Endothelial cell of umbilical vein (primary cell): ENCODE measurements at regions not wholly inside any gene's neighbourhood (a gene's known extent, or its start where the extent isn't known, plus 50 kb on each side); places are given as distances from the start of the nearest gene placed in this dataset.

ENCODE experiments used
- BruUV-seq: library from RNA; stranded (reverse); fragments of 400-500 nt; replicated peaks from 2 replicates; lab custom pipeline; 2021; lab: Mats Ljungman, UMichigan
- CTCF ChIA-PET: fragments of 300-600, 350-600 bp; sonication (Branson Sonifier 250); formaldehyde crosslinking; loops from one replicate; lab custom pipeline; 2021; ENCODE audit warnings: antibody characterized with exemption, inconsistent platforms; lab: Charles Lee
- POLR2A ChIA-PET: fragments of 300-600, 350-600 bp; sonication (Branson Sonifier 250); formaldehyde crosslinking; loops from one replicate; lab custom pipeline; 2021; ENCODE audit warnings: antibody characterized with exemption, inconsistent platforms; lab: Charles Lee
- DNase-seq: peaks from one replicate; pipeline ENCODE4 v3.0.0-alpha.2; 2011; ENCODE audit warnings: low read depth, low spot score
- FAIRE-seq: peaks from 2 replicates; lab custom pipeline; 2011; peaks lifted over from hg19 to GRCh38; lab: Jason Lieb, UNC
- H2AFZ ChIP-seq: 2 replicates; pipeline ENCODE4 v1.6.0; 2012; ENCODE audit warnings: low read depth, low read length, control low read depth, inconsistent platforms
- H3K27ac ChIP-seq: 2 replicates; pipeline ENCODE4 v1.5.1; 2011; ENCODE audit warnings: low read depth, mild to moderate bottlenecking, control low read depth, low read length, moderate library complexity; ENCODE audit not compliant: insufficient read depth
- H3K27me3 ChIP-seq, 2 experiments: 2 replicates each; pipeline versions ENCODE4 v1.6.0 to v1.6.1; 2011; ENCODE audit warnings: low read length in 2 of 2, mixed read lengths in 1 of 2; ENCODE audit not compliant: control insufficient read depth in 2 of 2, insufficient read depth in 2 of 2
- H3K36me3 ChIP-seq, 2 experiments: 2 replicates in 1 of 2; 3 replicates in 1 of 2; pipeline ENCODE4 v1.5.1; 2011; ENCODE audit warnings: low read length in 2 of 2, mild to moderate bottlenecking in 1 of 2, moderate library complexity in 1 of 2; ENCODE audit not compliant: control insufficient read depth in 2 of 2, insufficient read depth in 2 of 2; ENCODE audit errors: extremely low read depth in 1 of 2
- H3K4me1 ChIP-seq: 3 replicates; pipeline ENCODE4 v1.5.1; 2011; ENCODE audit warnings: mild to moderate bottlenecking, low read length; ENCODE audit not compliant: control insufficient read depth, insufficient read depth; ENCODE audit errors: extremely low read depth
- H3K4me2 ChIP-seq: 2 replicates; pipeline ENCODE4 v1.6.1; 2011; ENCODE audit warnings: low read length, control low read depth, mixed read lengths; ENCODE audit not compliant: insufficient read depth
- H3K4me3 ChIP-seq, 3 experiments: fragments of 200-600 bp in 1 of 3; sonication (generic), shearing (Covaris generic) in 1 of 3; replicated peaks in 1 of 3; 2 replicates each; pipeline ENCODE4 v1.5.1; 2011 to 2016; ENCODE audit warnings: control low read depth in 3 of 3, low read length in 3 of 3, mild to moderate bottlenecking in 2 of 3, inconsistent platforms in 1 of 3, low read depth in 1 of 3, moderate library complexity in 1 of 3; ENCODE audit not compliant: insufficient read depth in 1 of 3
- H3K79me2 ChIP-seq: 2 replicates; pipeline ENCODE4 v1.6.0; 2012; ENCODE audit warnings: low read length, inconsistent platforms; ENCODE audit not compliant: control insufficient read depth, insufficient read depth
- H3K9ac ChIP-seq: replicated peaks from 2 replicates; pipeline ENCODE3; 2011; ENCODE audit warnings: low read length, control low read depth; ENCODE audit not compliant: insufficient read depth; ENCODE audit errors: extremely low read depth
- H3K9me1 ChIP-seq: replicated peaks from 3 replicates; pipeline ENCODE4 v1.6.0; 2011; ENCODE audit warnings: mild to moderate bottlenecking, low read length; ENCODE audit not compliant: control insufficient read depth, insufficient read depth; ENCODE audit errors: extremely low read depth
- H3K9me3 ChIP-seq: replicated peaks from 2 replicates; pipeline ENCODE4 v1.5.1; 2012; ENCODE audit warnings: low read length, inconsistent platforms; ENCODE audit not compliant: control insufficient read depth, insufficient read depth
- H4K20me1 ChIP-seq: replicated peaks from 2 replicates; pipeline ENCODE3; 2011; ENCODE audit warnings: mild to moderate bottlenecking, low read length; ENCODE audit not compliant: control insufficient read depth, insufficient read depth; ENCODE audit errors: extremely low read depth
- FOS ChIP-seq: IDR thresholded peaks from 2 replicates; pipeline ENCODE4 v1.6.1; 2011; ENCODE audit warnings: mild to moderate bottlenecking, low read length, moderate library complexity, borderline replicate concordance; ENCODE audit not compliant: insufficient read depth
- GATA2 ChIP-seq: IDR thresholded peaks from 2 replicates; pipeline ENCODE4 v1.7.0; 2011; ENCODE audit warnings: low read depth, mild to moderate bottlenecking, moderate library complexity, mixed read lengths, low read length; ENCODE audit not compliant: insufficient read length, insufficient read depth
- POLR2A ChIP-seq: IDR thresholded peaks from 2 replicates; pipeline ENCODE4 v1.6.1; 2012; ENCODE audit warnings: low read depth, mild to moderate bottlenecking, control low read depth, low read length
- POLR2AphosphoS5 ChIP-seq: IDR thresholded peaks from 2 replicates; pipeline ENCODE4 v1.6.1; 2012; ENCODE audit warnings: low read depth, mild to moderate bottlenecking, control low read depth, low read length, moderate library complexity; ENCODE audit not compliant: insufficient read depth
- dilution Hi-C: fragments of 300-500 bp; cut with MboI; formaldehyde crosslinking; loops from one replicate; pipeline ENCODE4 v1.15.0; 2019; ENCODE audit warnings: low sequenced_read_pairs; ENCODE audit not compliant: extremely low pct_ligation_motif_present
- intact Hi-C: fragments of 100-400 bp; cut with micrococcal nuclease; formaldehyde crosslinking; loops from one replicate; pipeline ENCODE4 v1.10.0; 2022
- TF ChIP-seq, protein P1 (sequence below), 2 donors: IDR thresholded peaks; 1 replicate in 1 of 2; 2 replicates in 1 of 2; pipeline ENCODE4 v1.5.1; 2011; ENCODE audit warnings: low read length in 2 of 2, mild to moderate bottlenecking in 2 of 2, moderate library complexity in 2 of 2, control low read depth in 1 of 2, inconsistent platforms in 1 of 2, low read depth in 1 of 2; ENCODE audit not compliant: insufficient read depth in 1 of 2; ENCODE audit errors: extremely low read depth in 1 of 2

DNA sequence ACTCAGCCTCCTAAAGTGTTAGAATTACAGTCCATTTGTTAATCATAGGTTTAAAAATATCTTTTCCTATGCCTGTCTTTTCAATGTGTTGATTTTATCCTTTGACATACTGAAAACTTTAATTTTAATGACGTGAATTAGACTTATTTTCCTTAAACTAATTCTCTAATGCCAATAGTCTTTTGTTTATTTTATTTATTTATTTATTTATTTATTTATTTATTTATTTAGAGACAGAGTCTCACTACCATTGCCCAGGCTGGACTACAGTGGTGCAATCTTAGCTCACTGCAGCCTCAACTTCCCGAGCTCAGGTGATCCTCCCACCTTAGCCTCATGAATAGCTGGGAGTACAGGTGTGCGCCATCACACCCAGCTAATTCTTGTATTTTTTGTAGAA is 694.5 kb downstream of the TRHDE start:
- Histone ChIP-seq H3K4me1 (no peaks in the 10 kb centered on the region), H2AFZ (no peak overlapping the region), H3K36me3 (no peaks in the 10 kb centered on the region), H3K4me3 (no peak overlapping the region), H3K9ac (no peak overlapping the region), H3K9me1 (no peaks in the 10 kb centered on the region), H3K4me2 (no peak overlapping the region), H3K27me3 (no peaks in the 10 kb centered on the region), H3K9me3 (peaks cover 2% of the 10 kb centered on the region), H3K27ac (no peak overlapping the region), H4K20me1 (no peaks in the 10 kb centered on the region), H3K79me2 (no peaks in the 10 kb centered on the region)
- ChIA-PET POLR2A (no interaction called here), CTCF (no interaction called here)
- dilution Hi-C loops (no loop called here), intact Hi-C loops (no loop called here)
- no TSS peak for BruUV-seq
- no peak for FAIRE-seq
- no peak for DNase-seq
- TF ChIP-seq POLR2A = no peak
- TF ChIP-seq, protein P1, sequence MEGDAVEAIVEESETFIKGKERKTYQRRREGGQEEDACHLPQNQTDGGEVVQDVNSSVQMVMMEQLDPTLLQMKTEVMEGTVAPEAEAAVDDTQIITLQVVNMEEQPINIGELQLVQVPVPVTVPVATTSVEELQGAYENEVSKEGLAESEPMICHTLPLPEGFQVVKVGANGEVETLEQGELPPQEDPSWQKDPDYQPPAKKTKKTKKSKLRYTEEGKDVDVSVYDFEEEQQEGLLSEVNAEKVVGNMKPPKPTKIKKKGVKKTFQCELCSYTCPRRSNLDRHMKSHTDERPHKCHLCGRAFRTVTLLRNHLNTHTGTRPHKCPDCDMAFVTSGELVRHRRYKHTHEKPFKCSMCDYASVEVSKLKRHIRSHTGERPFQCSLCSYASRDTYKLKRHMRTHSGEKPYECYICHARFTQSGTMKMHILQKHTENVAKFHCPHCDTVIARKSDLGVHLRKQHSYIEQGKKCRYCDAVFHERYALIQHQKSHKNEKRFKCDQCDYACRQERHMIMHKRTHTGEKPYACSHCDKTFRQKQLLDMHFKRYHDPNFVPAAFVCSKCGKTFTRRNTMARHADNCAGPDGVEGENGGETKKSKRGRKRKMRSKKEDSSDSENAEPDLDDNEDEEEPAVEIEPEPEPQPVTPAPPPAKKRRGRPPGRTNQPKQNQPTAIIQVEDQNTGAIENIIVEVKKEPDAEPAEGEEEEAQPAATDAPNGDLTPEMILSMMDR (IDR thresholded peaks at IDR 0.05; ENCODE audit: extremely low read depth in 1 of 2, insufficient read depth in 1 of 2, low read depth in 1 of 2, low read length in 2 of 2) = no peak

DNA sequence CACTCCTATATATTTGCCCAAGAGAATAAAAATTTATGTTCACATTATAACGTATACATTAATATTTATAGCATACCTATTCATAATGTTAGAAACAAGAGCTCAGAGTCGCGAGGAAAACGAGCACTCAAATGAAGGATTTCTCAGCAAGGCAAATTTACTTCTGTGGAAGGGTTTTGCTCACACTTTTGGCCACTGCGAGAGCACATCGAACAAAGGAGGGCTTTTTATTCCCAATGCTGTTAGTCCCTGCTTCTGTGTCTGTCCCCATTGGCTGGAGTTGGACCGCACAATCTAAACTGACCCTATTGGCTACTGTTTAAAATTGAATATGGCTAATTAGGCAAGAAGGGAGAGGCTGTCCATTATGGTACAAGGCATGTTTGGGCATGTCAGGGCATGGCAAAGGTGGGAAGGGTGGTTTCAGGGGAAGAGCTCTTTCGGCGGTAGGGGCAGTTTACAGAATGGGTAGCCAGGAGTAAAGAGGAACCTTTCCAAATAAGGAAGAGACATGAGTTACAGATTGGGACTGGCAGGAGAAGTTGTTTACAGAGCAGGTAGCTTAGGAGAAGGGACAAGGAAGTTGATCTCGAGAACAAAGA is 702.9 kb downstream of the TRHDE start:
- H3K27ac ChIP-seq = no peak overlapping the region
- dilution Hi-C loops = no loop called here
- CTCF ChIA-PET = no interaction called here
- intact Hi-C loops = no loop called here
- no peaks in the 10 kb centered on the region for H3K79me2 ChIP-seq
- BruUV-seq = no TSS peak
- no peaks in the 10 kb centered on the region for H3K36me3 ChIP-seq
- H3K27me3 ChIP-seq = no peaks in the 10 kb centered on the region
- no peak overlapping the region for H3K4me2 ChIP-seq
- FAIRE-seq = no peak
- H2AFZ ChIP-seq = no peak overlapping the region
- POLR2A ChIA-PET = no interaction called here
- peaks cover 1% of the 10 kb centered on the region for H3K9me3 ChIP-seq
- H3K9me1 ChIP-seq = no peaks in the 10 kb centered on the region
- H4K20me1 ChIP-seq = no peaks in the 10 kb centered on the region
- TF ChIP-seq POLR2AphosphoS5 (no peak), FOS (no peak), GATA2 (no peak), POLR2A (no peak)
- TF ChIP-seq, protein P1 (IDR thresholded peaks at IDR 0.05; ENCODE audit: extremely low read depth in 1 of 2, insufficient read depth in 1 of 2, low read depth in 1 of 2, low read length in 2 of 2) = no peak
- H3K9ac ChIP-seq = no peak overlapping the region
- no peak for DNase-seq
- no peaks in the 10 kb centered on the region for H3K4me1 ChIP-seq
- H3K4me3 ChIP-seq = no peak overlapping the region
